Astrocyte (in vitro differentiated cells and primary cell): ENCODE measurements at regions not wholly inside any gene's neighbourhood (a gene's known extent, or its start where the extent isn't known, plus 50 kb on each side); places are given as distances from the start of the nearest gene placed in this dataset.

Source experiments
- DNase-seq: peaks from one replicate; pipeline ENCODE4 v3.0.0-alpha.2; 2010; ENCODE audit warnings: low read depth
- FAIRE-seq: peaks from 2 replicates; lab custom pipeline; 2011; peaks lifted over from hg19 to GRCh38; lab: Jason Lieb, UNC
- H2AFZ ChIP-seq: 2 replicates; pipeline ENCODE4 v1.6.0; 2012; ENCODE audit warnings: low read depth, low read length, inconsistent platforms
- H3K27ac ChIP-seq: 2 replicates; pipeline ENCODE4 v1.5.1; 2011; ENCODE audit warnings: low read depth, low read length, inconsistent platforms
- H3K27me3 ChIP-seq: 2 replicates; pipeline ENCODE4 v1.6.0; 2011; ENCODE audit warnings: low read length, inconsistent platforms; ENCODE audit not compliant: insufficient read depth
- H3K36me3 ChIP-seq: 2 replicates; pipeline ENCODE4 v1.5.1; 2011; ENCODE audit warnings: low read length, inconsistent platforms; ENCODE audit not compliant: insufficient read depth
- H3K4me1 ChIP-seq: 2 replicates; pipeline ENCODE4 v1.5.1; 2011; ENCODE audit warnings: low read length, inconsistent platforms; ENCODE audit not compliant: insufficient read depth
- H3K4me2 ChIP-seq: 2 replicates; pipeline ENCODE4 v1.6.0; 2012; ENCODE audit warnings: low read length, inconsistent platforms
- H3K4me3 ChIP-seq: 2 replicates; pipeline ENCODE4 v1.5.1; 2011; ENCODE audit warnings: low read depth, mild to moderate bottlenecking, low read length, inconsistent platforms; ENCODE audit not compliant: insufficient read depth
- H3K79me2 ChIP-seq: 2 replicates; pipeline ENCODE4 v1.6.0; 2012; ENCODE audit warnings: mild to moderate bottlenecking, low read length, inconsistent platforms; ENCODE audit not compliant: insufficient read depth
- H3K9ac ChIP-seq: 2 replicates; pipeline ENCODE4 v1.6.0; 2012; ENCODE audit warnings: mild to moderate bottlenecking, low read length, inconsistent platforms
- H3K9me3 ChIP-seq: 2 replicates; pipeline ENCODE4 v1.5.1; 2012; ENCODE audit warnings: low read depth, mild to moderate bottlenecking, low read length, inconsistent platforms; ENCODE audit not compliant: insufficient read depth
- H4K20me1 ChIP-seq: 2 replicates; pipeline ENCODE4 v1.6.0; 2012; ENCODE audit warnings: low read length, inconsistent platforms; ENCODE audit not compliant: insufficient read depth
- H3K27ac Mint-ChIP-seq: one replicate; pipeline ENCODE4 v1.8.0; 2021; ENCODE audit warnings: mild to moderate bottlenecking, mixed read lengths; ENCODE audit not compliant: unreplicated experiment
- H3K27me3 Mint-ChIP-seq: one replicate; pipeline ENCODE4 v1.8.0; 2021; ENCODE audit warnings: low read depth, mixed read lengths; ENCODE audit not compliant: unreplicated experiment
- H3K36me3 Mint-ChIP-seq: one replicate; pipeline ENCODE4 v1.8.0; 2021; ENCODE audit warnings: low read depth, mixed read lengths; ENCODE audit not compliant: unreplicated experiment
- H3K4me1 Mint-ChIP-seq: one replicate; pipeline ENCODE4 v1.8.0; 2021; ENCODE audit warnings: low read depth, mixed read lengths; ENCODE audit not compliant: unreplicated experiment
- H3K4me3 Mint-ChIP-seq: one replicate; pipeline ENCODE4 v1.8.0; 2021; ENCODE audit warnings: mild to moderate bottlenecking, moderate library complexity, mixed read lengths; ENCODE audit not compliant: unreplicated experiment
- H3K9me3 Mint-ChIP-seq: one replicate; pipeline ENCODE4 v1.8.0; 2021; ENCODE audit warnings: mild to moderate bottlenecking, mixed read lengths; ENCODE audit not compliant: unreplicated experiment
- EZH2 ChIP-seq: IDR thresholded peaks from 2 replicates; pipeline ENCODE4 v1.6.1; 2012; ENCODE audit warnings: mild to moderate bottlenecking, low read length, inconsistent platforms; ENCODE audit not compliant: insufficient read depth
- TF ChIP-seq, protein P1 (sequence below): IDR thresholded peaks from 2 replicates; pipeline ENCODE4 v1.5.1; 2011; ENCODE audit warnings: low read depth, mild to moderate bottlenecking, inconsistent platforms, low read length, moderate library complexity; ENCODE audit not compliant: insufficient read depth

DNA sequence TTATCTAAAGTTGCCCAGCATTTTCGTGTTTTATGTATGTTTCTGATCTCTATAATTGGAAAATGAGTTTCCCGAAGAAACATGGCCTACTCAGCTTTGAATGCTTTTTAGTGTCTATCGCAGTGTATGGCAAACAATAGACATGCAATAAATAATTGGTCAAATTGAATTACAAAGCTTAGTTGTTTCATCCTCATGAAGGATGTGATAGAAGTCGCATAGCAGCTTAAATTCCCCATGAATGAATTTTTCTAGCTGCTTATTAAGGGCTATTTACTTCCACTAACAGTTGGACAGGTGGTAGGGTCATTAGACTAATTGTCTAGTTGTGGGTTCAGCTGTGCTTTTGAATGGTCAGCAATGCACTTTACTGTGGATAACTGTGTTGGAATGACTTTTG is 467.3 kb upstream of the MBL2 start:
- DNase-seq (no peak), FAIRE-seq (no peak)
- no peaks in the 10 kb centered on the region for H4K20me1 ChIP-seq
- Mint-ChIP-seq H3K36me3 (no peaks in the 10 kb centered on the region), H3K4me3 (no peak overlapping the region), H3K4me1 (peaks cover 2% of the 10 kb centered on the region), H3K9me3 (no peaks in the 10 kb centered on the region), H3K27ac (no peak overlapping the region), H3K27me3 (no peaks in the 10 kb centered on the region)
- H3K4me1 ChIP-seq: no peaks in the 10 kb centered on the region
- H3K27me3 ChIP-seq: no peaks in the 10 kb centered on the region
- H3K79me2 ChIP-seq: no peaks in the 10 kb centered on the region
- H3K36me3 ChIP-seq: no peaks in the 10 kb centered on the region
- no peaks in the 10 kb centered on the region for H3K9me3 ChIP-seq
- no peak overlapping the region for H2AFZ ChIP-seq
- no peak overlapping the region for H3K27ac ChIP-seq
- H3K4me3 ChIP-seq: no peak overlapping the region
- no peak overlapping the region for H3K4me2 ChIP-seq
- TF ChIP-seq EZH2: no peak
- TF ChIP-seq, protein P1, sequence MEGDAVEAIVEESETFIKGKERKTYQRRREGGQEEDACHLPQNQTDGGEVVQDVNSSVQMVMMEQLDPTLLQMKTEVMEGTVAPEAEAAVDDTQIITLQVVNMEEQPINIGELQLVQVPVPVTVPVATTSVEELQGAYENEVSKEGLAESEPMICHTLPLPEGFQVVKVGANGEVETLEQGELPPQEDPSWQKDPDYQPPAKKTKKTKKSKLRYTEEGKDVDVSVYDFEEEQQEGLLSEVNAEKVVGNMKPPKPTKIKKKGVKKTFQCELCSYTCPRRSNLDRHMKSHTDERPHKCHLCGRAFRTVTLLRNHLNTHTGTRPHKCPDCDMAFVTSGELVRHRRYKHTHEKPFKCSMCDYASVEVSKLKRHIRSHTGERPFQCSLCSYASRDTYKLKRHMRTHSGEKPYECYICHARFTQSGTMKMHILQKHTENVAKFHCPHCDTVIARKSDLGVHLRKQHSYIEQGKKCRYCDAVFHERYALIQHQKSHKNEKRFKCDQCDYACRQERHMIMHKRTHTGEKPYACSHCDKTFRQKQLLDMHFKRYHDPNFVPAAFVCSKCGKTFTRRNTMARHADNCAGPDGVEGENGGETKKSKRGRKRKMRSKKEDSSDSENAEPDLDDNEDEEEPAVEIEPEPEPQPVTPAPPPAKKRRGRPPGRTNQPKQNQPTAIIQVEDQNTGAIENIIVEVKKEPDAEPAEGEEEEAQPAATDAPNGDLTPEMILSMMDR: no peak
- H3K9ac ChIP-seq: no peak overlapping the region

DNA sequence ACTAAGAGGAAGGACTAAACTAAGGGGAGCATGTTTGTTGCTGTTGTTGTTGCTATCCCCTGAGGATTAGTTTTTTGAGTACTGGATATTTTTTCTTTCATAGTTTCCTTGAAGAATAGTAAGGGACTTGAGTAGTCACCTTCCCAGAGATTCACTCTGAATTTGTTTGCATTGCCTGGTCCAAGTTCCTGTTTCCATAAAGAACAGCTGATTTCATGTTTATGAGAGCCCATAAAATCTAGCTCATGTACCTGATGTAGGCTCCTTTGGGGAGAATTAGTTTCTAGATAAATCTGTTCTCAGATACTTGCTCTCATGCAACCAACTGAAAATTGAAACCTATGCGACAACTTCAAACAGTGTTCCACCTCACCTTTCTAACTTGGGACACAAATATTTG is 464.4 kb upstream of the MBL2 start:
- Histone ChIP-seq H3K27ac (no peak overlapping the region), H3K4me1 (no peaks in the 10 kb centered on the region), H4K20me1 (no peaks in the 10 kb centered on the region), H3K9me3 (no peaks in the 10 kb centered on the region), H3K4me2 (no peak overlapping the region), H3K79me2 (no peaks in the 10 kb centered on the region), H2AFZ (no peak overlapping the region), H3K9ac (no peak overlapping the region), H3K27me3 (no peaks in the 10 kb centered on the region), H3K4me3 (no peak overlapping the region), H3K36me3 (no peaks in the 10 kb centered on the region)
- H3K4me3 Mint-ChIP-seq: no peak overlapping the region
- no peaks in the 10 kb centered on the region for H3K9me3 Mint-ChIP-seq
- DNase-seq (no peak), FAIRE-seq (no peak)
- no peaks in the 10 kb centered on the region for H3K4me1 Mint-ChIP-seq
- no peaks in the 10 kb centered on the region for H3K27me3 Mint-ChIP-seq
- H3K36me3 Mint-ChIP-seq: no peaks in the 10 kb centered on the region
- TF ChIP-seq EZH2: no peak
- TF ChIP-seq, protein P1: no peak
- no peak overlapping the region for H3K27ac Mint-ChIP-seq

DNA sequence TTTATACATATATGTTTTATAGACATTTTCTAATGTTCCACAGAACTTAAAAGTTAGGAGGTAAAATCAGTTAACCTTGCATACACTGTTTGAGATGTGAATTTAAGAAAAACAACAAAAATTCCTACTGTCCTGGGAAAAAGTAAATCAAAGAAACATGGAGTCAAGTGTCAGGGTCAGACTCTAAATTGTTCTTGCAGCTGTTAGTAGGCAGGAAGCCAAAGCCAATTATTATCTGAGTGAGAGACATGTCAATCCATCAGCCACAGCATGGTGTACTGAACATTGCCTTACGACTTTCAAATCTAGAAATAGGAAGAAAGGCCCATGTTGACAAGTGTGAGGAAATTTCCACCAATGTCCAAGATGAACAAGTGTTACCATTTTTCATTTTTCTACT is 461.2 kb upstream of the MBL2 start:
- Histone ChIP-seq H3K9me3 (no peaks in the 10 kb centered on the region), H3K4me1 (no peaks in the 10 kb centered on the region), H3K4me3 (no peak overlapping the region), H3K27me3 (no peaks in the 10 kb centered on the region), H3K4me2 (no peak overlapping the region), H3K27ac (no peak overlapping the region), H3K9ac (no peak overlapping the region), H3K36me3 (no peaks in the 10 kb centered on the region), H3K79me2 (no peaks in the 10 kb centered on the region), H4K20me1 (no peaks in the 10 kb centered on the region), H2AFZ (no peak overlapping the region)
- Mint-ChIP-seq H3K9me3 (no peaks in the 10 kb centered on the region), H3K36me3 (no peaks in the 10 kb centered on the region), H3K4me3 (no peak overlapping the region), H3K27ac (no peak overlapping the region), H3K27me3 (no peaks in the 10 kb centered on the region), H3K4me1 (no peaks in the 10 kb centered on the region)
- DNase-seq (no peak), FAIRE-seq (no peak)
- TF ChIP-seq EZH2: no peak
- TF ChIP-seq, protein P1: no peak
